GM12891 (cell line): ENCODE measurements at regions not wholly inside any gene's neighbourhood (a gene's known extent, or its start where the extent isn't known, plus 50 kb on each side); places are given as distances from the start of the nearest gene placed in this dataset.

Source experiments
- POLR2A ChIP-seq: IDR thresholded peaks from 2 replicates; pipeline ENCODE4 v1.6.1; 2011; ENCODE audit warnings: low read depth, low read length, control low read depth
- POLR2AphosphoS5 ChIP-seq: IDR thresholded peaks from 2 replicates; pipeline ENCODE4 v1.6.1; 2011; ENCODE audit warnings: low read depth, low read length, control low read depth

DNA sequence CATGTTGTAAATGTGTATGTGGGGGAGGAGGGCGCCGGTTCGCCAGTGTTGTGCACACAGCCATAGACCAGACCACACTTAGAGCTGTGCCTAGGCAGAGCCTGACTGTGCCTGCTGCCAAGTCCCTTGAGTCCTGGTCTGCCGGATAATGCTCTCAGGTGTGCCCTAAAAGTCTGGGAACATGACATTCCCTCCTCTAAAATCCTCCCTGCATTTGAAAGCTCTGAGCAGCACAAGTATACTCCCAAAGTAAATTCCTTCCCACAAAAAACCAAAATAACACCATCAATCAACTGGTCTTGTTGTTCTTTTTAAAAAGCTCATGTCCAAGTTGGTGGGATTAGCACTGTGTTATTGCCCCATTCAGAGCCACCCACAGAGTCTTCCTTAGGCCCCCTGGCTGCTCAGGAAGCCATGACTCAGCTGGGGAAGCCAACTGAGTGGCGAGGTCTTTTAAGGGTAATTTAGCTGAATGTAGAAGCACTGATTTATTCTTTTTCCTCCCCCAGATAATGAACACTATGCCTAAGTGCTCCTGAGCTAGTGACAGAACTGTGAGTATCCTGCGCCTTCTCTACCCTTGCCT lies 147.8 kb upstream of the MCTP2 start:
- no peak for TF ChIP-seq POLR2AphosphoS5
- no peak for TF ChIP-seq POLR2A
